Fibroblast of lung (primary cell): ENCODE measurements at regions not wholly inside any gene's neighbourhood (a gene's known extent, or its start where the extent isn't known, plus 50 kb on each side); places are given as distances from the start of the nearest gene placed in this dataset.
A peak's percentile ranks its signal among the peaks of the same experiment; 100 is the strongest.

Source experiments
- DNase-seq, 2 donors: peaks; one replicate each; pipeline versions ENCODE4 v3.0.0 to v3.0.0-alpha.2; 2010; ENCODE audit warnings: low read depth in 2 of 2
- H2AFZ ChIP-seq: 2 replicates; pipeline ENCODE4 v1.5.1; 2012; ENCODE audit warnings: low read length, control low read depth, inconsistent platforms
- H3K27ac ChIP-seq: 2 replicates; pipeline ENCODE4 v1.5.1; 2011; ENCODE audit warnings: low read length, control low read depth; ENCODE audit not compliant: insufficient read depth
- H3K27me3 ChIP-seq: 2 replicates; pipeline ENCODE4 v1.5.1; 2011; ENCODE audit warnings: mild to moderate bottlenecking, low read length; ENCODE audit not compliant: control insufficient read depth, insufficient read depth
- H3K36me3 ChIP-seq: 2 replicates; pipeline ENCODE4 v1.5.1; 2011; ENCODE audit warnings: low read length; ENCODE audit not compliant: control insufficient read depth, insufficient read depth
- H3K4me1 ChIP-seq: 2 replicates; pipeline ENCODE4 v1.5.1; 2011; ENCODE audit warnings: low read length; ENCODE audit not compliant: control insufficient read depth, insufficient read depth; ENCODE audit errors: extremely low read depth
- H3K4me2 ChIP-seq: 2 replicates; pipeline ENCODE4 v1.5.1; 2011; ENCODE audit warnings: low read length, control low read depth; ENCODE audit not compliant: insufficient read depth; ENCODE audit errors: extremely low read depth
- H3K4me3 ChIP-seq, 4 experiments: fragments of 200-600 bp in 1 of 4; sonication (generic) in 1 of 4; replicated peaks in 1 of 4; 2 replicates each; pipeline ENCODE4 v1.5.1; 2011 to 2016; ENCODE audit warnings: low read length in 4 of 4, low read depth in 3 of 4, mild to moderate bottlenecking in 3 of 4, control low read depth in 2 of 4, inconsistent platforms in 1 of 4, mixed read lengths in 1 of 4; ENCODE audit not compliant: insufficient read depth in 1 of 4; ENCODE audit errors: control extremely low read depth in 1 of 4
- H3K79me2 ChIP-seq: 2 replicates; pipeline ENCODE4 v1.5.1; 2012; ENCODE audit warnings: mild to moderate bottlenecking, low read length, inconsistent platforms; ENCODE audit not compliant: control insufficient read depth, insufficient read depth
- H3K9ac ChIP-seq: 2 replicates; pipeline ENCODE4 v1.5.1; 2011; ENCODE audit warnings: mild to moderate bottlenecking, low read length, control low read depth; ENCODE audit not compliant: insufficient read depth
- H3K9me3 ChIP-seq: 2 replicates; pipeline ENCODE4 v1.5.1; 2012; ENCODE audit warnings: low read depth, low read length; ENCODE audit not compliant: control insufficient read depth, insufficient read depth
- H4K20me1 ChIP-seq: 2 replicates; pipeline ENCODE4 v1.5.1; 2011; ENCODE audit warnings: low read length; ENCODE audit not compliant: control insufficient read depth, insufficient read depth; ENCODE audit errors: extremely low read depth
- CTCF ChIP-seq, 2 donors: IDR thresholded peaks in 1 of 2; conservative IDR thresholded peaks in 1 of 2; 1 replicate in 1 of 2; 2 replicates in 1 of 2; pipeline ENCODE4 v1.5.1; 2011 to 2012; ENCODE audit warnings: low read length in 2 of 2, control low read depth in 1 of 2, inconsistent platforms in 1 of 2, low read depth in 1 of 2, mild to moderate bottlenecking in 1 of 2
- EZH2 ChIP-seq: IDR thresholded peaks from 2 replicates; pipeline ENCODE4 v1.5.1; 2012; ENCODE audit warnings: low read length, control low read depth, mild to moderate bottlenecking; ENCODE audit errors: missing control alignments

DNA sequence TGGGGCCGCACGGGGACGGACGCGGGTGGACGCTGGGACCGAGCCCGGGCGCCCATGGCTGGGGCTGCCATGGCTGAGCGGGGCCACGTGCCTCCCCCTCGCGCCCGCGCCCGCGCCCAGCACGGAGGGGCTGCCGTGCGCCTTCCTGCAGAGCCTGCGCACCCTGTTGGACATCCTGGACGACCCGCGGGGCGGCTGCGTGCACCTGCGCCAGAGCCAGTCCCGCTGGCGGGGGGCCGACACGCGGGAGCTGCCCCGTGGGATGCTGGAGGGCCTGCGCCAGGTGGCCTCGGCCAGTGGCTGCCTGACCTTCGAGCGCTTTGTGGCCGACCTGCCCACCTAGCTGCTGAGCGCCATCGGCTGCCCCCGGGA, 72.5 kb upstream of the KCTD7 start:
- H4K20me1 ChIP-seq: no peaks in the 10 kb centered on the region
- no peak for DNase-seq
- H3K9ac ChIP-seq: no peak overlapping the region
- no peaks in the 10 kb centered on the region for H3K27me3 ChIP-seq
- H2AFZ ChIP-seq: no peak overlapping the region
- H3K79me2 ChIP-seq: peaks cover 28% of the 10 kb centered on the region
- no peak overlapping the region for H3K4me2 ChIP-seq
- H3K4me3 ChIP-seq: no peak overlapping the region
- no peaks in the 10 kb centered on the region for H3K9me3 ChIP-seq
- H3K4me1 ChIP-seq: peaks cover 7% of the 10 kb centered on the region
- TF ChIP-seq CTCF (conservative IDR thresholded peaks at IDR 0.05 in 1 of 2, IDR thresholded peaks at IDR 0.05 in 1 of 2; ENCODE audit: low read depth in 1 of 2, low read length in 2 of 2) (no peak), EZH2 (no peak)
- no peak overlapping the region for H3K27ac ChIP-seq
- peaks cover 17% of the 10 kb centered on the region for H3K36me3 ChIP-seq

DNA sequence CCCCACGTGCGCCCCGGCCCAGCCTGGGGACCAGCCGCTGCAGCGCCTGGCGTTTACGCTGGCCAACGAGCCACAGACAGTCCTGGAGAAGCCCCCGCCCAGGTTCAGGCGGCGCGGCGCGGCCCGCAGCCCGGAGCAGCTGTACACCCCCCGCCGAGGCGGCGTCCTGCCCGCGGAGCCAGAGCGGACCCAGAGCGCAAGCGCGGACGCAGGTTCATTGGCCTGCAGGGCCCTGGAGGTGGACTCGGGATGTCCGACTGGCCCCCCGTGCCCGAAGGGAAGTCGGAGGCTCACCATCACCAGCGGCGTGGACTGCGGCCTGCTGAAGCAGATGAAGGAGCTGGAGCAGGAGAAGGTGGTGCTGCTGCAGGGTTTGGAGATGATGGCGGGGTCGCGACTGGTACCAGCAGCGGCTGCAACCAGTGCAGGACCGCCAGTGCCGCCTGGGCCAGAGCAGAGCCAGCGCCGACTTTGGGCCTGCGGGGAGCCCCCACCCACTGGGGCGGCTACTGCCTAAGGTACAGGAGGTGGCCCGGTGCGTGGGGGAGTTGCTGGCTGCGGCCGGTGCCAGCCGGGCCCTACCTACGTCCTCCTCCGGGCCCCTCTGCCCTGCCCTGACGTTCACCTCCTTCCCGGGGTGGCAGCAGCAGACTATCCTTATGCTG, 72.0 kb upstream of the KCTD7 start:
- Histone ChIP-seq H3K9me3 (no peaks in the 10 kb centered on the region), H4K20me1 (no peaks in the 10 kb centered on the region), H3K4me1 (peaks cover 7% of the 10 kb centered on the region), H3K9ac (no peak overlapping the region), H3K36me3 (peaks cover 14% of the 10 kb centered on the region), H3K27ac (no peak overlapping the region), H3K79me2 (peaks cover 28% of the 10 kb centered on the region), H3K4me3 (no peak overlapping the region), H3K27me3 (no peaks in the 10 kb centered on the region), H3K4me2 (no peak overlapping the region), H2AFZ (no peak overlapping the region)
- TF ChIP-seq EZH2 (no peak), CTCF (conservative IDR thresholded peaks at IDR 0.05 in 1 of 2, IDR thresholded peaks at IDR 0.05 in 1 of 2; ENCODE audit: low read depth in 1 of 2, low read length in 2 of 2) (no peak)
- no peak for DNase-seq

- peak; percentile 16 to 34 for DNase-seq
- Histone ChIP-seq H3K9me3 (no peaks in the 10 kb centered on the region), H3K4me3 (no peak overlapping the region), H3K79me2 (peaks cover 30% of the 10 kb centered on the region), H4K20me1 (no peaks in the 10 kb centered on the region), H3K27ac (no peak overlapping the region), H3K4me2 (no peak overlapping the region), H3K4me1 (peaks cover 1% of the 10 kb centered on the region), H3K9ac (no peak overlapping the region), H3K27me3 (no peaks in the 10 kb centered on the region), H3K36me3 (peaks cover 11% of the 10 kb centered on the region), H2AFZ (no peak overlapping the region)
- TF ChIP-seq EZH2 (no peak), CTCF (conservative IDR thresholded peaks at IDR 0.05 in 1 of 2, IDR thresholded peaks at IDR 0.05 in 1 of 2; ENCODE audit: low read depth in 1 of 2, low read length in 2 of 2) (peak; percentile 85 to 97)
Measured at GRCh38 chr7:66557214-66558200, 71.2 kb upstream of the KCTD7 start.
